GM12878 (cell line): ENCODE measurements at regions not wholly inside any gene's neighbourhood (a gene's known extent, or its start where the extent isn't known, plus 50 kb on each side); places are given as distances from the start of the nearest gene placed in this dataset.

Experiments
- ATAC-seq: fragments of 200-7000 bp; cut with Tn5 transposase; 3 replicates; pipeline ENCODE4 v1.9.1; 2020; ENCODE audit warnings: mild to moderate bottlenecking, moderate library complexity
- BruUV-seq: library from RNA; stranded (reverse); fragments of 400-500 nt; replicated peaks from 2 replicates; lab custom pipeline; 2021; lab: Mats Ljungman, UMichigan
- CTCF ChIA-PET: fragments of 300-600 bp; sonication (Branson Sonifier 250); formaldehyde crosslinking; extraction: SDS; loops from one replicate; lab custom pipeline; 2021; ENCODE audit warnings: inconsistent platforms; lab: Yijun Ruan, JAX
- POLR2A ChIA-PET: fragments of 350-600 bp; formaldehyde crosslinking; extraction: SDS; loops from one replicate; lab custom pipeline; 2021; ENCODE audit warnings: inconsistent platforms; lab: Charles Lee
- RAD21 ChIA-PET: fragments of 300-600 bp; sonication (Branson Sonifier 250); formaldehyde crosslinking; loops from one replicate; lab custom pipeline; 2023; ENCODE audit warnings: antibody characterized with exemption; ENCODE audit not compliant: unreplicated experiment; lab: Charles Lee
- SMC1A ChIA-PET: fragments of 300-600 bp; sonication (Branson Sonifier 250); formaldehyde crosslinking; loops from one replicate; lab custom pipeline; 2023; ENCODE audit not compliant: unreplicated experiment, uncharacterized antibody; lab: Charles Lee
- DNase-seq: peaks from one replicate; pipeline ENCODE4 v3.0.0-alpha.2; 2011; ENCODE audit warnings: low read depth, low spot score
- FAIRE-seq: peaks from 3 replicates; lab custom pipeline; 2011; peaks lifted over from hg19 to GRCh38; lab: Jason Lieb, UNC
- H2AFZ ChIP-seq: 2 replicates; pipeline ENCODE4 v1.6.0; 2011; ENCODE audit warnings: low read depth, low read length, control low read depth; ENCODE audit not compliant: control insufficient read depth
- H3K27ac ChIP-seq: 2 replicates; pipeline ENCODE4 v1.5.1; 2011; ENCODE audit warnings: control low read depth; ENCODE audit not compliant: control insufficient read depth, insufficient read depth
- H3K27me3 ChIP-seq, 2 experiments: replicated peaks in 1 of 2; 2 replicates each; pipeline versions ENCODE4 v1.6.0 to v1.6.1; 2011; ENCODE audit warnings: low read length in 1 of 2; ENCODE audit not compliant: control insufficient read depth in 2 of 2, insufficient read depth in 2 of 2
- H3K36me3 ChIP-seq, 2 experiments: 2 replicates each; pipeline ENCODE4 v1.5.1; 2011; ENCODE audit warnings: low read length in 1 of 2; ENCODE audit not compliant: control insufficient read depth in 2 of 2, insufficient read depth in 2 of 2
- H3K4me1 ChIP-seq: 2 replicates; pipeline ENCODE4 v1.6.1; 2011; ENCODE audit warnings: mild to moderate bottlenecking, low read length, moderate library complexity, mixed read lengths; ENCODE audit not compliant: control insufficient read depth, insufficient read depth
- H3K4me2 ChIP-seq: 2 replicates; pipeline ENCODE4 v1.6.0; 2011; ENCODE audit warnings: control low read depth; ENCODE audit not compliant: control insufficient read depth, insufficient read depth
- H3K4me3 ChIP-seq: fragments of 200-600 bp; sonication (generic); 2 replicates; pipeline ENCODE4 v1.5.1; 2016
- H3K79me2 ChIP-seq: 2 replicates; pipeline ENCODE4 v1.6.0; 2011; ENCODE audit warnings: low read length; ENCODE audit not compliant: control insufficient read depth, insufficient read depth
- H3K9ac ChIP-seq: 2 replicates; pipeline ENCODE4 v1.8.0; 2011; ENCODE audit warnings: low read length, control low read depth, mixed read lengths; ENCODE audit not compliant: control insufficient read depth, insufficient read depth
- H3K9me3 ChIP-seq: replicated peaks from 3 replicates; pipeline ENCODE4 v1.5.1; 2011; ENCODE audit warnings: mild to moderate bottlenecking, low read length; ENCODE audit not compliant: control insufficient read depth, insufficient read depth
- H4K20me1 ChIP-seq: 2 replicates; pipeline ENCODE4 v1.6.0; 2011; ENCODE audit not compliant: control insufficient read depth, insufficient read depth
- CBX5 ChIP-seq: sonication (generic); IDR thresholded peaks from 2 replicates; pipeline ENCODE4 v1.6.1; 2016; ENCODE audit warnings: low read depth, moderate library complexity, mild to moderate bottlenecking, inconsistent platforms
- ETV6 ChIP-seq, 2 experiments: fragments of 450-650 bp in 1 of 2; IDR thresholded peaks in 1 of 2; conservative IDR thresholded peaks in 1 of 2; 2 replicates each; pipeline ENCODE4 v1.6.1; 2014; ENCODE audit warnings: antibody characterized with exemption in 1 of 2, borderline replicate concordance in 1 of 2, low read depth in 1 of 2, mild to moderate bottlenecking in 1 of 2, moderate library complexity in 1 of 2
- HDAC2 ChIP-seq: fragments of 200-600 bp; sonication (generic); IDR thresholded peaks from 2 replicates; pipeline ENCODE4 v1.6.1; 2017
- HDGF ChIP-seq: fragments of 450-650 bp; IDR thresholded peaks from 2 replicates; pipeline ENCODE4 v1.6.1; 2016; ENCODE audit warnings: antibody characterized with exemption
- LARP7 ChIP-seq: fragments of 450-650 bp; IDR thresholded peaks from 2 replicates; pipeline ENCODE4 v1.6.1; 2017; ENCODE audit warnings: mild to moderate bottlenecking
- MEF2B ChIP-seq: fragments of 450-650 bp; IDR thresholded peaks from 2 replicates; pipeline ENCODE4 v1.6.1; 2018; ENCODE audit warnings: mild to moderate bottlenecking, moderate library complexity; ENCODE audit not compliant: partially characterized antibody, poor library complexity, severe bottlenecking
- NR2C1 ChIP-seq: fragments of 450-650 bp; IDR thresholded peaks from 2 replicates; pipeline ENCODE4 v1.6.1; 2017; ENCODE audit warnings: antibody characterized with exemption, mild to moderate bottlenecking, moderate library complexity
- RUNX3 ChIP-seq: IDR thresholded peaks from 2 replicates; pipeline ENCODE4 v1.6.1; 2012; ENCODE audit warnings: low read length, inconsistent platforms
- SKIL ChIP-seq: fragments of 450-650 bp; IDR thresholded peaks from 2 replicates; pipeline ENCODE4 v1.6.1; 2017; ENCODE audit warnings: mild to moderate bottlenecking, low read depth, inconsistent platforms; ENCODE audit not compliant: poor library complexity, severe bottlenecking
- SMAD5 ChIP-seq: IDR thresholded peaks from 2 replicates; pipeline ENCODE4 v1.6.1; 2016; ENCODE audit warnings: antibody characterized with exemption, low read depth
- ZNF687 ChIP-seq: fragments of 450-650 bp; IDR thresholded peaks from 2 replicates; pipeline ENCODE4 v1.6.1; 2017; ENCODE audit warnings: mild to moderate bottlenecking, moderate library complexity
- WGBS: methylation state at CpG from one replicate; pipeline ENCODE4 v1.1.6; 2016; ENCODE audit warnings: low lambda C conversion rate; ENCODE audit not compliant: insufficient replicate concordance, insufficient coverage; ENCODE audit errors: missing lambda C conversion rate; 5-methylcytosine and 5-hydroxymethylcytosine counted together
- in situ Hi-C: fragments of 300-500 bp; cut with MboI; formaldehyde crosslinking; loops from 9 replicates; pipeline ENCODE4 v1.14.3; 2018; ENCODE audit warnings: mixed read lengths
- intact Hi-C: fragments of 100-400 bp; cut with micrococcal nuclease; formaldehyde crosslinking; loops from one replicate; pipeline ENCODE4 v1.14.2; 2022; ENCODE audit not compliant: unreplicated experiment
- TF ChIP-seq, protein P1 (sequence below), 3 experiments: IDR thresholded peaks in 2 of 3; conservative IDR thresholded peaks in 1 of 3; 2 replicates each; pipeline ENCODE4 v1.5.1; 2011; ENCODE audit warnings: low read depth in 3 of 3, low read length in 3 of 3, mild to moderate bottlenecking in 3 of 3, control low read depth in 2 of 3, moderate library complexity in 2 of 3, inconsistent platforms in 1 of 3, mixed read lengths in 1 of 3; ENCODE audit not compliant: control insufficient read depth in 2 of 3, insufficient read depth in 1 of 3; ENCODE audit errors: extremely low read depth in 1 of 3

DNA sequence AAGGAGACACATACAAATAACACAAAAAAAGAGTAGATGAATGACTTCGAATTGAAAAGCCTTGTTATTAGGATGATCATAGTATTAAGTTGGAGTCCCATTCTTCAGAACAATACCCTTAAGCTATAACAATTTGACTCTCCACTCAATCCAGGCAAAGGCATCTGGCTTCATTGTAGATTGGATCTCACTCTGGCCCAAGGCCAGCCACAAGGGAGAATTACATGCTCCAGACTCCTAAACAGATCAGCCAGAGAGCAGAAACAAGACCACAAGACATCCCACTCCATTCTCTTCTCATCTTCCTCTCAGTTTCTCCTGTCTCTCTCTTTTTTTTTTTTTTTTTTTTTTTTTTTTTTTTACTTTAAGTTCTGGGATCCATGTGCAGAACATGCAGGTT, 213.9 kb downstream of the DHX15 start:
- Histone ChIP-seq H3K9me3 (no peaks in the 10 kb centered on the region), H3K79me2 (no peaks in the 10 kb centered on the region), H3K27me3 (no peaks in the 10 kb centered on the region), H3K36me3 (no peaks in the 10 kb centered on the region), H3K4me1 (no peaks in the 10 kb centered on the region), H3K9ac (no peak overlapping the region), H4K20me1 (no peaks in the 10 kb centered on the region), H3K4me3 (no peak overlapping the region), H3K27ac (no peak overlapping the region), H3K4me2 (no peak overlapping the region), H2AFZ (no peak overlapping the region)
- no peak for FAIRE-seq
- ChIA-PET SMC1A (no interaction called here), CTCF (interaction anchor here (0.7 kb wide), 1 partner anchor 48 kb away, joined by 3 read pairs; no protein-coding TSS in a partner anchor), POLR2A (no interaction called here), RAD21 (no interaction called here)
- in situ Hi-C loops (no loop called here), intact Hi-C loops (no loop called here)
- WGBS, result 0% methylated on average over 1 of the region's 1 CpG
- no peak for ATAC-seq
- TF ChIP-seq CBX5, result no peak
- no peak for TF ChIP-seq HDGF
- TF ChIP-seq NR2C1, result no peak
- no peak for TF ChIP-seq SKIL
- TF ChIP-seq, protein P1, sequence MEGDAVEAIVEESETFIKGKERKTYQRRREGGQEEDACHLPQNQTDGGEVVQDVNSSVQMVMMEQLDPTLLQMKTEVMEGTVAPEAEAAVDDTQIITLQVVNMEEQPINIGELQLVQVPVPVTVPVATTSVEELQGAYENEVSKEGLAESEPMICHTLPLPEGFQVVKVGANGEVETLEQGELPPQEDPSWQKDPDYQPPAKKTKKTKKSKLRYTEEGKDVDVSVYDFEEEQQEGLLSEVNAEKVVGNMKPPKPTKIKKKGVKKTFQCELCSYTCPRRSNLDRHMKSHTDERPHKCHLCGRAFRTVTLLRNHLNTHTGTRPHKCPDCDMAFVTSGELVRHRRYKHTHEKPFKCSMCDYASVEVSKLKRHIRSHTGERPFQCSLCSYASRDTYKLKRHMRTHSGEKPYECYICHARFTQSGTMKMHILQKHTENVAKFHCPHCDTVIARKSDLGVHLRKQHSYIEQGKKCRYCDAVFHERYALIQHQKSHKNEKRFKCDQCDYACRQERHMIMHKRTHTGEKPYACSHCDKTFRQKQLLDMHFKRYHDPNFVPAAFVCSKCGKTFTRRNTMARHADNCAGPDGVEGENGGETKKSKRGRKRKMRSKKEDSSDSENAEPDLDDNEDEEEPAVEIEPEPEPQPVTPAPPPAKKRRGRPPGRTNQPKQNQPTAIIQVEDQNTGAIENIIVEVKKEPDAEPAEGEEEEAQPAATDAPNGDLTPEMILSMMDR (IDR thresholded peaks at IDR 0.05 in 2 of 3, conservative IDR thresholded peaks at IDR 0.05 in 1 of 3; ENCODE audit: control insufficient read depth in 2 of 3, extremely low read depth in 1 of 3, insufficient read depth in 1 of 3, low read depth in 3 of 3, low read length in 3 of 3), result no peak
- TF ChIP-seq ETV6 (conservative IDR thresholded peaks at IDR 0.05 in 1 of 2, IDR thresholded peaks at IDR 0.05 in 1 of 2; ENCODE audit: borderline replicate concordance in 1 of 2, low read depth in 1 of 2), result no peak
- TF ChIP-seq HDAC2, result no peak
- no peak for TF ChIP-seq RUNX3
- TF ChIP-seq SMAD5, result no peak
- TF ChIP-seq ZNF687, result no peak
- TF ChIP-seq LARP7, result no peak
- no peak for TF ChIP-seq MEF2B
- BruUV-seq, result no TSS peak
- no peak for DNase-seq
